Colonic mucosa (tissue), 4 donors: ENCODE measurements at regions not wholly inside any gene's neighbourhood (a gene's known extent, or its start where the extent isn't known, plus 50 kb on each side); places are given as distances from the start of the nearest gene placed in this dataset.

ENCODE experiments used
- DNase-seq: peaks from one replicate; pipeline ENCODE4 v3.0.0-alpha.2; 2020
- H3K27ac ChIP-seq: fragments of 200-600 bp; one replicate; pipeline ENCODE4 v1.8.0; 2021
- H3K27me3 ChIP-seq: fragments of 200-600 bp; one replicate; pipeline ENCODE4 v1.8.0; 2021
- H3K36me3 ChIP-seq: fragments of 200-600 bp; one replicate; pipeline ENCODE4 v1.8.0; 2021
- H3K4me1 ChIP-seq: fragments of 200-600 bp; one replicate; pipeline ENCODE4 v1.8.0; 2021; ENCODE audit warnings: mild to moderate bottlenecking
- H3K4me3 ChIP-seq: fragments of 200-600 bp; one replicate; pipeline ENCODE4 v1.8.0; 2021
- H3K9ac ChIP-seq, 2 donors: one replicate each; pipeline ENCODE4 v1.7.0; 2013; ENCODE audit warnings: control low read depth in 2 of 2, low read depth in 2 of 2, low read length in 2 of 2
- H3K9me3 ChIP-seq: fragments of 200-600 bp; one replicate; pipeline ENCODE4 v1.8.0; 2021
- intact Hi-C: fragments of 100-400 bp; cut with DNase I; formaldehyde crosslinking; loops from one replicate; pipeline ENCODE4 v1.14.1; 2022
- TF ChIP-seq, protein P1 (sequence below): fragments of 200-600 bp; IDR thresholded peaks from one replicate; pipeline ENCODE4 v1.8.0; 2022; ENCODE audit warnings: antibody characterized with exemption, mild to moderate bottlenecking
- donor health status: healthy.
- donor health status: DM: no; HTN: no; CAD: no.
- donor health status: DM: no; HTN: no; CAD: no.

DNA sequence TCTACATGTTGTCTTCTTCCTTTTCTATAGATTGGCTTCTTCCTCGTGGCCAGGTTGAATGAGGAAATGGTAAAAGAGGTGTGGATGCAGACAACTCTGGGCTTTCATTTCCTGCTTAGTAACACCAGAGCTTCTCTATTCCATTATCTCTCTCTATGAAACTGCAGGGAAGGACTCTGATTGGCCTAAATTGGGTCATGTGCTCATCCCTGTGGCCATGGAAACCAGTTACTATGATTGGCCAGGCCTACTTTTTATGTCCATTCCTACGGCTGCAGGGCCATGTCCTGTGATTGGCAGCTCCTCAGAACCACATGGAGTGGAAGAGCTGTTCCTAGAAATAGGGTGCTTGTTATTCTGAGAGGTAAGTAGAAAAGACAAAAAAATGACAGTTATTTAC is 486.9 kb upstream of the ADAMTS9 start:
- no peaks in the 10 kb centered on the region for H3K9me3 ChIP-seq
- H3K4me3 ChIP-seq, result no peak overlapping the region
- H3K36me3 ChIP-seq, result no peaks in the 10 kb centered on the region
- H3K9ac ChIP-seq, result no peak overlapping the region
- no peak for DNase-seq
- H3K27me3 ChIP-seq, result no peaks in the 10 kb centered on the region
- TF ChIP-seq, protein P1, sequence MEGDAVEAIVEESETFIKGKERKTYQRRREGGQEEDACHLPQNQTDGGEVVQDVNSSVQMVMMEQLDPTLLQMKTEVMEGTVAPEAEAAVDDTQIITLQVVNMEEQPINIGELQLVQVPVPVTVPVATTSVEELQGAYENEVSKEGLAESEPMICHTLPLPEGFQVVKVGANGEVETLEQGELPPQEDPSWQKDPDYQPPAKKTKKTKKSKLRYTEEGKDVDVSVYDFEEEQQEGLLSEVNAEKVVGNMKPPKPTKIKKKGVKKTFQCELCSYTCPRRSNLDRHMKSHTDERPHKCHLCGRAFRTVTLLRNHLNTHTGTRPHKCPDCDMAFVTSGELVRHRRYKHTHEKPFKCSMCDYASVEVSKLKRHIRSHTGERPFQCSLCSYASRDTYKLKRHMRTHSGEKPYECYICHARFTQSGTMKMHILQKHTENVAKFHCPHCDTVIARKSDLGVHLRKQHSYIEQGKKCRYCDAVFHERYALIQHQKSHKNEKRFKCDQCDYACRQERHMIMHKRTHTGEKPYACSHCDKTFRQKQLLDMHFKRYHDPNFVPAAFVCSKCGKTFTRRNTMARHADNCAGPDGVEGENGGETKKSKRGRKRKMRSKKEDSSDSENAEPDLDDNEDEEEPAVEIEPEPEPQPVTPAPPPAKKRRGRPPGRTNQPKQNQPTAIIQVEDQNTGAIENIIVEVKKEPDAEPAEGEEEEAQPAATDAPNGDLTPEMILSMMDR, result no peak
- H3K27ac ChIP-seq, result no peak overlapping the region
- intact Hi-C loops, result no loop called here
- H3K4me1 ChIP-seq, result no peaks in the 10 kb centered on the region

DNA sequence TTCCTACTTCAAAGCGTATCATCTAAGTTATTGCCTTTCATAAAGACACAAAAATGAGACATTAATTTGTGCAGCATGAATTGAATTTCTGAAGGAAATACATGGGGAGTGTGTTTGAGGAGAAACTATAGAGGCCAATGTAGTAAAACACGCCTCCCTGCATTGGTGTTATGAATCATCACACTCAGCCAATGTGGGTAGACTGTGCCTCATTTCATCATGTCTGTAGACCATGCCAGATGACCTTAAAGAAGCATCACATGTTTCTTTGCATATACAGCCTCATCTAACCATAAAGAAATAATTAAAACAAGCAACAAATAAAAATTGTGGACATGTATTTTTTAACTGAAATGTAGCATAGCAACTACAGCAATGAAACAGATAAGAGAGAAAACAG is 486.0 kb upstream of the ADAMTS9 start:
- no peak for DNase-seq
- H3K9ac ChIP-seq, result no peak overlapping the region
- H3K36me3 ChIP-seq, result no peaks in the 10 kb centered on the region
- intact Hi-C loops, result no loop called here
- TF ChIP-seq, protein P1, result no peak
- H3K27ac ChIP-seq, result no peak overlapping the region
- H3K4me1 ChIP-seq, result no peaks in the 10 kb centered on the region
- no peak overlapping the region for H3K4me3 ChIP-seq
- no peaks in the 10 kb centered on the region for H3K9me3 ChIP-seq
- no peaks in the 10 kb centered on the region for H3K27me3 ChIP-seq

DNA sequence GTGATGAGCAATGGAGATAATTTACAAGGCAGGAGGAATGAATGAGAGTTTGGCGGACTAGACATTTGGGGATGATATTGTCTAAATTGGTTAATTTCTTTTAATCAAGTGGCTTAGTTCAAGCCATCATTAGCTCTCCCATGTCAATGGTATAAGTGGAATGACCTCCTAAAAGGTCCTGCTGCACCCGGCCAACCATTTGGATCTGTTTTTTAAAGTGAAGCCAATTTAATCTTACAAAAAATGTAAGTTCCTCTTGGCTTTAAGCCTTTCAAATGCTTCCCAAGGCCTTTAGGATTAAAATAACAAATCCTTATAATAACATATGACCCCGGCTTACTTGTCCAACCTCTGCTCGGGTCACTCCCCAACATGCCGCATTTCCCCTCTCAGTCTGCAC is 484.4 kb upstream of the ADAMTS9 start:
- TF ChIP-seq, protein P1, result no peak
- intact Hi-C loops, result no loop called here
- Histone ChIP-seq H3K9ac (no peak overlapping the region), H3K27ac (no peak overlapping the region), H3K4me1 (no peaks in the 10 kb centered on the region), H3K27me3 (no peaks in the 10 kb centered on the region), H3K4me3 (no peak overlapping the region), H3K36me3 (no peaks in the 10 kb centered on the region), H3K9me3 (no peaks in the 10 kb centered on the region)
- DNase-seq, result no peak

DNA sequence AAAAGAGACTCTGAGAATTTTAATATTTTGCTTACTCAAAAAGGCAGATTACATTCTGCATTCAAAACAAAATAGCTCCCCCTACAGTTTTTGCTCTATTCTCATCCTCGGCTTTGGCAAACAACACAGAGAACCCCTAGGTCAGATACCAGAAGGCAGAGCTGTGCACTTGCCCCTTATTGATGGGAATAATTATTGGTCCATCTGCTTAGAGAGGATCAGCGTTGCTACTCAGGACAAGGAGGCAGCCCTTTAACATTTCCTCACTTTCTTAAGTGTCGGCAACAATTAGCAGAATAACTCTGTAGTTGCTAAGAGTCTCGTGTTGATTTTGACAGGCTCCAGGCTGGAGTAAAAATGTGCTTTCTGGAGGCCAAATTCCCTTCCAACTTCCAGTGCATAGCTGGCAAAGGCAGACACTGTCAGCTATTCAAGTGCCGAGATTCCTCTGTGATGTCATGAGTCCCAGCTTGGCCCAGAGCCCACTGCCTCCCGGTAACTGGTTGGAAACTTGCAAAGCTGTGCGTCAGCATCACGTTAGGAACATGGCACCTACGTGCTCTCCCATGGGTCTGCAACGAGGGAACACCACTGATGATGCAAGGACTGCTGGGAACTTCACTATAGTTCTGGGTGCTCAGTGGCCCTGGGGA is 482.7 kb upstream of the ADAMTS9 start:
- H3K4me3 ChIP-seq, result no peak overlapping the region
- no peaks in the 10 kb centered on the region for H3K4me1 ChIP-seq
- H3K9ac ChIP-seq, result no peak overlapping the region
- H3K9me3 ChIP-seq, result no peaks in the 10 kb centered on the region
- TF ChIP-seq, protein P1, result no peak
- peak; percentile 49 for DNase-seq
- H3K27ac ChIP-seq, result no peak overlapping the region
- H3K27me3 ChIP-seq, result no peaks in the 10 kb centered on the region
- H3K36me3 ChIP-seq, result no peaks in the 10 kb centered on the region
- intact Hi-C loops, result no loop called here

DNA sequence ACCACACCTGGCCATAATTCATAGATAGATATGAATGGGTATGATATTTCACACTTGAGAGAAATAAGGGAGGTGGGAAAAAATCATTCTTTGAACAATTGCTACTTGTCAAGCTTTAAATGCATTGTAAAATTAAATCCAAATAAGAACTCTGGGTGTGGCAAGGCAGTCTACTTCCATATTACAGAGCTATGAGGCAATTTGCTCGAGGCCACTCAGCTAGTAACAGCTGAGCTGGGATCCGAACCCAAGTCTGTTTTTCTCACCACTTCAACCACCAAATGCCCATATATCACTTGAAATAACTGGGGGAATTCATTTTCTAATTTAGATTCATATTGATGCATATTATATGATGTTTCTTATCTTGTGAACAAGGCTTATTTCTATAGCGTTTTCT is 482.2 kb upstream of the ADAMTS9 start:
- intact Hi-C loops, result no loop called here
- H3K9ac ChIP-seq, result no peak overlapping the region
- H3K4me3 ChIP-seq, result no peak overlapping the region
- no peak for DNase-seq
- H3K27ac ChIP-seq, result no peak overlapping the region
- TF ChIP-seq, protein P1, result no peak
- H3K27me3 ChIP-seq, result no peaks in the 10 kb centered on the region
- H3K4me1 ChIP-seq, result no peaks in the 10 kb centered on the region
- H3K36me3 ChIP-seq, result no peaks in the 10 kb centered on the region
- no peaks in the 10 kb centered on the region for H3K9me3 ChIP-seq
